Fibroblast of villous mesenchyme (primary cell): ENCODE measurements at regions not wholly inside any gene's neighbourhood (a gene's known extent, or its start where the extent isn't known, plus 50 kb on each side); places are given as distances from the start of the nearest gene placed in this dataset.
A peak's percentile ranks its signal among the peaks of the same experiment; 100 is the strongest.

ENCODE experiments used
- DNase-seq: peaks from one replicate; pipeline ENCODE4 v3.0.0-alpha.2; 2010; ENCODE audit warnings: low read depth
- H3K4me3 ChIP-seq: 2 replicates; pipeline ENCODE4 v1.5.1; 2011; ENCODE audit warnings: low read depth, mild to moderate bottlenecking, low read length
- CTCF ChIP-seq: IDR thresholded peaks from 2 replicates; pipeline ENCODE4 v1.5.1; 2012; ENCODE audit warnings: low read depth, mild to moderate bottlenecking, low read length; ENCODE audit not compliant: insufficient read depth

GRCh38 chr4:54568184-54568583 is 89.6 kb upstream of the KIT start:
- no peak for TF ChIP-seq CTCF
- DNase-seq, result peak; percentile 51
- no peak overlapping the region for H3K4me3 ChIP-seq

GRCh38 chr4:54570822-54571221 is 86.9 kb upstream of the KIT start:
- TF ChIP-seq CTCF, result no peak
- DNase-seq, result no peak
- no peak overlapping the region for H3K4me3 ChIP-seq

GRCh38 chr4:54571293-54572151 is 86.2 kb upstream of the KIT start:
- DNase-seq, result peak; percentile 57
- no peak for TF ChIP-seq CTCF
- H3K4me3 ChIP-seq, result no peak overlapping the region

- TF ChIP-seq CTCF, result no peak
- H3K4me3 ChIP-seq, result no peak overlapping the region
- DNase-seq, result no peak
These were observed 85.6 kb upstream of the KIT start for GRCh38 chr4:54572152-54572542.

- DNase-seq, result no peak
- no peak for TF ChIP-seq CTCF
- H3K4me3 ChIP-seq, result no peak overlapping the region
These were observed 83.3 kb upstream of the KIT start for GRCh38 chr4:54574500-54574899.

GRCh38 chr4:54575919-54576318 is 81.8 kb upstream of the KIT start:
- no peak for TF ChIP-seq CTCF
- H3K4me3 ChIP-seq, result no peak overlapping the region
- DNase-seq, result no peak

- TF ChIP-seq CTCF, result no peak
These were observed 76.0 kb upstream of the KIT start for GRCh38 chr4:54581807-54582206.

More at GRCh38 chr4:54581807-54582206, 76.0 kb upstream of the KIT start:
- no peak for DNase-seq
- H3K4me3 ChIP-seq, result no peak overlapping the region
